ENCODE measurements at regions not wholly inside any gene's neighbourhood (a gene's known extent, or its start where the extent isn't known, plus 50 kb on each side); places are given as distances from the start of the nearest gene placed in this dataset.

DNA sequence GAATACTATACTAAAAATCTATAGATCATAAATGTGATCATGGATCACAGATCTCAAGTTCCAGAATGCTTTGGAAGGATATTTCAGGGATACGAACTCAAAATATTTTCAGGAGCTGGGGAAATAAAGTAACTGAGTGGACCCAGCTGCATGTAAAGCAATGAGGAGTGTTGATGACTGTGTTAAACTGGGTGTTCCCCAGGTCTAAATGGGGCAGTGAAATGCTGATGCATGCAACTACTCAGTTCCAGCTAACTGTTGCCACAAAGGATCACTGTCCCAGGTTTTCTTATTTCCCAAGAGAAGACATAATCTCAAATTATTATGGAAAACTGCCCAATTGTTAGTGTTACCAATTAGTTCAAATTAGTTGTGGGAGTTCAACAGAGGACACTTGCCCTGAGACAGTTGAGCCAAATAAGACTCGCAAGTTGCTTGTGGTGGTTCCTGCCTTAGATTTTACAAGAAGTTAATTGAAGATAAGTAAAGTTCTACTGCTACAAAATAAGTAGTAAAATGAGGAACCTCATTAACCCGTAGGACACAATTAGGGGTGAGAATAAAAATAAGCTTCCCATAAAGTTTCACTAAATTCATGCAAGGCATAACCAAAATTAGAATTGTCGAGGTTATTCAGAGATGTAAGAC, 66.3 kb upstream of the IL12A start:
- TF ChIP-seq RAD21 (IDR thresholded peaks at IDR 0.05; ENCODE audit: low read length) (no peak), RCOR1 (IDR thresholded peaks at IDR 0.05; ENCODE audit: low read length) (no peak), SIN3A (IDR thresholded peaks at IDR 0.05; ENCODE audit: borderline replicate concordance, low read depth, low read length) (no peak), FOSL2 (IDR thresholded peaks at IDR 0.05; ENCODE audit: borderline replicate concordance, low read depth) (no peak), GABPA (IDR thresholded peaks at IDR 0.05; ENCODE audit: low read depth) (no peak), TCF12 (IDR thresholded peaks at IDR 0.05) (no peak), YY1 (IDR thresholded peaks at IDR 0.05; ENCODE audit: low read depth) (no peak)
- TF ChIP-seq, protein P1, sequence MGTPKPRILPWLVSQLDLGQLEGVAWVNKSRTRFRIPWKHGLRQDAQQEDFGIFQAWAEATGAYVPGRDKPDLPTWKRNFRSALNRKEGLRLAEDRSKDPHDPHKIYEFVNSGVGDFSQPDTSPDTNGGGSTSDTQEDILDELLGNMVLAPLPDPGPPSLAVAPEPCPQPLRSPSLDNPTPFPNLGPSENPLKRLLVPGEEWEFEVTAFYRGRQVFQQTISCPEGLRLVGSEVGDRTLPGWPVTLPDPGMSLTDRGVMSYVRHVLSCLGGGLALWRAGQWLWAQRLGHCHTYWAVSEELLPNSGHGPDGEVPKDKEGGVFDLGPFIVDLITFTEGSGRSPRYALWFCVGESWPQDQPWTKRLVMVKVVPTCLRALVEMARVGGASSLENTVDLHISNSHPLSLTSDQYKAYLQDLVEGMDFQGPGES (IDR thresholded peaks at IDR 0.05; ENCODE audit: low read depth, low read length) = no peak
- TF ChIP-seq, protein P2, sequence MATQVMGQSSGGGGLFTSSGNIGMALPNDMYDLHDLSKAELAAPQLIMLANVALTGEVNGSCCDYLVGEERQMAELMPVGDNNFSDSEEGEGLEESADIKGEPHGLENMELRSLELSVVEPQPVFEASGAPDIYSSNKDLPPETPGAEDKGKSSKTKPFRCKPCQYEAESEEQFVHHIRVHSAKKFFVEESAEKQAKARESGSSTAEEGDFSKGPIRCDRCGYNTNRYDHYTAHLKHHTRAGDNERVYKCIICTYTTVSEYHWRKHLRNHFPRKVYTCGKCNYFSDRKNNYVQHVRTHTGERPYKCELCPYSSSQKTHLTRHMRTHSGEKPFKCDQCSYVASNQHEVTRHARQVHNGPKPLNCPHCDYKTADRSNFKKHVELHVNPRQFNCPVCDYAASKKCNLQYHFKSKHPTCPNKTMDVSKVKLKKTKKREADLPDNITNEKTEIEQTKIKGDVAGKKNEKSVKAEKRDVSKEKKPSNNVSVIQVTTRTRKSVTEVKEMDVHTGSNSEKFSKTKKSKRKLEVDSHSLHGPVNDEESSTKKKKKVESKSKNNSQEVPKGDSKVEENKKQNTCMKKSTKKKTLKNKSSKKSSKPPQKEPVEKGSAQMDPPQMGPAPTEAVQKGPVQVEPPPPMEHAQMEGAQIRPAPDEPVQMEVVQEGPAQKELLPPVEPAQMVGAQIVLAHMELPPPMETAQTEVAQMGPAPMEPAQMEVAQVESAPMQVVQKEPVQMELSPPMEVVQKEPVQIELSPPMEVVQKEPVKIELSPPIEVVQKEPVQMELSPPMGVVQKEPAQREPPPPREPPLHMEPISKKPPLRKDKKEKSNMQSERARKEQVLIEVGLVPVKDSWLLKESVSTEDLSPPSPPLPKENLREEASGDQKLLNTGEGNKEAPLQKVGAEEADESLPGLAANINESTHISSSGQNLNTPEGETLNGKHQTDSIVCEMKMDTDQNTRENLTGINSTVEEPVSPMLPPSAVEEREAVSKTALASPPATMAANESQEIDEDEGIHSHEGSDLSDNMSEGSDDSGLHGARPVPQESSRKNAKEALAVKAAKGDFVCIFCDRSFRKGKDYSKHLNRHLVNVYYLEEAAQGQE (IDR thresholded peaks at IDR 0.05; ENCODE audit: low read depth, low read length) = no peak
- TF ChIP-seq, protein P3, sequence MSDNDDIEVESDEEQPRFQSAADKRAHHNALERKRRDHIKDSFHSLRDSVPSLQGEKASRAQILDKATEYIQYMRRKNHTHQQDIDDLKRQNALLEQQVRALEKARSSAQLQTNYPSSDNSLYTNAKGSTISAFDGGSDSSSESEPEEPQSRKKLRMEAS (IDR thresholded peaks at IDR 0.05; ENCODE audit: low read depth) = no peak
- TF ChIP-seq, protein P4, sequence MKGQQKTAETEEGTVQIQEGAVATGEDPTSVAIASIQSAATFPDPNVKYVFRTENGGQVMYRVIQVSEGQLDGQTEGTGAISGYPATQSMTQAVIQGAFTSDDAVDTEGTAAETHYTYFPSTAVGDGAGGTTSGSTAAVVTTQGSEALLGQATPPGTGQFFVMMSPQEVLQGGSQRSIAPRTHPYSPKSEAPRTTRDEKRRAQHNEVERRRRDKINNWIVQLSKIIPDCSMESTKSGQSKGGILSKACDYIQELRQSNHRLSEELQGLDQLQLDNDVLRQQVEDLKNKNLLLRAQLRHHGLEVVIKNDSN (IDR thresholded peaks at IDR 0.05; ENCODE audit: borderline replicate concordance, low read depth) = no peak
- TF ChIP-seq, protein P5, sequence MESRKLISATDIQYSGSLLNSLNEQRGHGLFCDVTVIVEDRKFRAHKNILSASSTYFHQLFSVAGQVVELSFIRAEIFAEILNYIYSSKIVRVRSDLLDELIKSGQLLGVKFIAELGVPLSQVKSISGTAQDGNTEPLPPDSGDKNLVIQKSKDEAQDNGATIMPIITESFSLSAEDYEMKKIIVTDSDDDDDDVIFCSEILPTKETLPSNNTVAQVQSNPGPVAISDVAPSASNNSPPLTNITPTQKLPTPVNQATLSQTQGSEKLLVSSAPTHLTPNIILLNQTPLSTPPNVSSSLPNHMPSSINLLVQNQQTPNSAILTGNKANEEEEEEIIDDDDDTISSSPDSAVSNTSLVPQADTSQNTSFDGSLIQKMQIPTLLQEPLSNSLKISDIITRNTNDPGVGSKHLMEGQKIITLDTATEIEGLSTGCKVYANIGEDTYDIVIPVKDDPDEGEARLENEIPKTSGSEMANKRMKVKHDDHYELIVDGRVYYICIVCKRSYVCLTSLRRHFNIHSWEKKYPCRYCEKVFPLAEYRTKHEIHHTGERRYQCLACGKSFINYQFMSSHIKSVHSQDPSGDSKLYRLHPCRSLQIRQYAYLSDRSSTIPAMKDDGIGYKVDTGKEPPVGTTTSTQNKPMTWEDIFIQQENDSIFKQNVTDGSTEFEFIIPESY (IDR thresholded peaks at IDR 0.05; ENCODE audit: borderline replicate concordance, low read depth) = no peak
- POLR2A ChIA-PET = no interaction called here
- 75% methylated on average over 4 of the region's 4 CpGs for WGBS (ENCODE audit: low lambda C conversion rate)
- Histone ChIP-seq H3F3A (replicated peaks; ENCODE audit: insufficient read depth) (peaks cover 11% of the 10 kb centered on the region), H3K4me1 (ENCODE audit: control insufficient read depth in 1 of 2, insufficient read depth in 2 of 2, low read depth in 1 of 2, low read length in 1 of 2) (no peaks in the 10 kb centered on the region), H3K36me3 (replicated peaks in 1 of 2; ENCODE audit: control insufficient read depth in 1 of 2, insufficient read depth in 2 of 2, low read length in 1 of 2) (no peaks in the 10 kb centered on the region), H3K4me2 (no peak overlapping the region), H3K4me3 (ENCODE audit: low read depth in 2 of 2, low read length in 1 of 2) (no peak overlapping the region), H2AFZ (ENCODE audit: low read depth) (no peak overlapping the region), H3K27ac (ENCODE audit: low read depth in 2 of 2, low read length in 1 of 2) (no peak overlapping the region), H3K9me3 (no peaks in the 10 kb centered on the region), H3K27me3 (ENCODE audit: insufficient read depth) (no peaks in the 10 kb centered on the region), H3K9me2 (no peaks in the 10 kb centered on the region), H4K20me1 (ENCODE audit: insufficient read depth) (no peaks in the 10 kb centered on the region), H3K79me2 (ENCODE audit: insufficient read depth) (no peaks in the 10 kb centered on the region), H3K9ac (no peak overlapping the region)
- CTCF ChIA-PET = interaction anchor here (0.9 kb wide), 1 partner anchor 46 kb away, joined by 3 read pairs; no protein-coding TSS in a partner anchor
- DNase-seq = no peak
